ENCODE measurements at regions not wholly inside any gene's neighbourhood (a gene's known extent, or its start where the extent isn't known, plus 50 kb on each side); places are given as distances from the start of the nearest gene placed in this dataset.
A peak's percentile ranks its signal among the peaks of the same experiment; 100 is the strongest.

DNA sequence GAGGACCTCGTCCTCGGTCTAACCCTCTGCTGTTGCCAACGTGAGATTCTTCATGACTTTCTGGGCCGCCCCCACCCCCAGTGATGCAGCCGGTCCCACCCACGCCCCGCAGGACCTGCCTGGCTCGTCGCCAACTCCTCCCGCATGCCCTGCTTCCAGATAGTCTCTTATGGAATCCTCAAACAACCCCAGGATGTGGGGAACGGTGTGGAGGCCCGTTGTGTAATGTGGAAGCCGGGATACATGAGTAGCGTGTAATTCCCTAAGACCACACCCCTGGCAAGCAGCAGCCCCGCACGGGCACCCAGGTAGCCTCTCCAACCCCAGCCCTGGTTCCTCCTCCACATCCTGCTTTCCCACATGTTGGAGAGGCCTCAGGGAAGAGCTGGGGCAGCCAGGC lies 275.9 kb downstream of the C16orf95 start:
- no peaks in the 10 kb centered on the region for H3K9me3 ChIP-seq (ENCODE audit: control insufficient read depth, insufficient read depth, low read length)

GRCh38 chr16:87042551-87043230 lies 274.5 kb downstream of the C16orf95 start:
- no peak for DNase-seq (ENCODE audit: low read depth in 4 of 6, low spot score in 6 of 6)
- peaks cover 20% of the 10 kb centered on the region for H3K4me1 ChIP-seq (ENCODE audit: control insufficient read depth, insufficient read depth, low read length)
- H3K36me3 ChIP-seq (ENCODE audit: control insufficient read depth, insufficient read depth, low read length) = no peaks in the 10 kb centered on the region
- WGBS (ENCODE audit: insufficient coverage) = 76% methylated on average over 20 of the region's 20 CpGs
- no peaks in the 10 kb centered on the region for H3K9me3 ChIP-seq (ENCODE audit: control insufficient read depth, insufficient read depth, low read length)
- peaks cover 11% of the 10 kb centered on the region for H3K27me3 ChIP-seq (ENCODE audit: control insufficient read depth, insufficient read depth, low read length)
- no peak overlapping the region for H3K27ac ChIP-seq (ENCODE audit: low read depth, low read length)
- no peak overlapping the region for H3K4me3 ChIP-seq (ENCODE audit: low read depth, low read length)

More for the DNA sequence above, 275.9 kb downstream of the C16orf95 start:
- H3K27me3 ChIP-seq (ENCODE audit: control insufficient read depth, insufficient read depth, low read length) = peaks cover 11% of the 10 kb centered on the region
- no peaks in the 10 kb centered on the region for H3K36me3 ChIP-seq (ENCODE audit: control insufficient read depth, insufficient read depth, low read length)
- no peak overlapping the region for H3K4me3 ChIP-seq (ENCODE audit: low read depth, low read length)
- H3K27ac ChIP-seq (ENCODE audit: low read depth, low read length) = no peak overlapping the region
- no peak for DNase-seq (ENCODE audit: low read depth in 4 of 6, low spot score in 6 of 6)
- H3K4me1 ChIP-seq (ENCODE audit: control insufficient read depth, insufficient read depth, low read length) = peaks cover 17% of the 10 kb centered on the region
- 71% methylated on average over 11 of the region's 16 CpGs for WGBS (ENCODE audit: insufficient coverage)

DNA sequence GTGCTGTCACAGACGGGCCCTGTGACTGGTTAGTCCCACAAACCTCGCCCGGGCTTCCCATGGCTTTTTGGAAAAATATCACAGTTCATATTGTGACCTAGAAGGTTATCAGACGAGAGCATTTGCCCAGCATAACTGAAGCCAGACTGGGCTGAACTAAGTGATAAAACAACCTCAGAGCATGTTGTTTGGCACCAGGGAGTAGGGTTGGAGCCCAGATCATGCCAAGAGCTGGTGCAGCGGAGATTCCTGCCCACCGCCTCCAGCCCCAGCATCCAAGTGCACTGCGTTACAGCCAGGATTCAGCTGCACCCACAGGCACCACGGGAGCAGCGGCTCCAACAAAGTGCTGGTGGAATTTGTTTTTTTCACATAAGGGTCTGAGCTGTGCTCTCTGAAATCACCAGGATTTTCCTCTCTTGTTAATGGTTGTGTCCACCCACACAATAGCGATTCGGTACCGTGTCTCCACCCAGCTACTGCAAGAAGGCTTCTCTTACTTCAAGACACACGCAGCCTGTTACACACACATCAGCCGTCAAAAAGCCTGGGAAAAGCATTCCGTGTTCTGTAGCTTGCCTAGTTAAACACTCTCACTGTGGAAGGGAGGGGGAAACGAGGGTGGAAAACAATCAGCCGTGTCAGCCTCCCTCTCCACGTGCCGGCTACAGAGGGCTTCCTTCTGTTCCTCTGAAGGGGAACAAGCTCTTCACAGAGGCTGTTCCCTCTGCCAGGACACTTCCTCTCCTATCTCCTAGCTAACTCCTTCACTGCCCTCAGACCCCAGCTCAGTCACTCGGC lies 273.8 kb downstream of the C16orf95 start:
- Histone ChIP-seq H3K9me3 (ENCODE audit: control insufficient read depth, insufficient read depth, low read length) (no peaks in the 10 kb centered on the region), H3K4me3 (ENCODE audit: low read depth, low read length) (no peak overlapping the region), H3K4me1 (ENCODE audit: control insufficient read depth, insufficient read depth, low read length) (peaks cover 20% of the 10 kb centered on the region), H3K27me3 (ENCODE audit: control insufficient read depth, insufficient read depth, low read length) (peaks cover 15% of the 10 kb centered on the region), H3K27ac (ENCODE audit: low read depth, low read length) (no peak overlapping the region), H3K36me3 (ENCODE audit: control insufficient read depth, insufficient read depth, low read length) (no peaks in the 10 kb centered on the region)
- WGBS (ENCODE audit: insufficient coverage) = 31% methylated on average over 16 of the region's 20 CpGs
- DNase-seq (ENCODE audit: low read depth in 4 of 6, low spot score in 6 of 6) = peak in 2 of 6 donors; percentile 73 to 74

DNA sequence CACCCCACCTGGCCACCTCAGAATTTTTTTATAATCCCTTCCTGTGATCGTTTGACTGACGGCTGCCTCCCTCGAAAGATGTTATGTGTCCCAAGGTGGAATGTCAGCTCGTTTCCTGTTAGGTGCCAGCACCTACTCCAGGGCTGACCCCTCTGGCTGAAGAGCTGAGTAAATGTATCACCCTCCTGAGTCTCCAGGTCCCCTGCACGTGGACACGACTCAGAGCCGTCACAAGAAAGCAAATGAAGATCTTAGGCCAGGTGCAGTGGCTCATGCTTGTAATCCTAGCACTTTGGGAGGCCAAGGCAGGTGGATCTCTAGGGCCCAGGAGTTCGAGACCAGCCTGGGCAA lies 273.2 kb downstream of the C16orf95 start:
- H3K36me3 ChIP-seq (ENCODE audit: control insufficient read depth, insufficient read depth, low read length) = no peaks in the 10 kb centered on the region
- H3K27me3 ChIP-seq (ENCODE audit: control insufficient read depth, insufficient read depth, low read length) = peaks cover 18% of the 10 kb centered on the region
- 74% methylated on average over 7 of the region's 8 CpGs for WGBS (ENCODE audit: insufficient coverage)
- H3K9me3 ChIP-seq (ENCODE audit: control insufficient read depth, insufficient read depth, low read length) = no peaks in the 10 kb centered on the region
- peaks cover 20% of the 10 kb centered on the region for H3K4me1 ChIP-seq (ENCODE audit: control insufficient read depth, insufficient read depth, low read length)
- DNase-seq (ENCODE audit: low read depth in 4 of 6, low spot score in 6 of 6) = no peak
- H3K27ac ChIP-seq (ENCODE audit: low read depth, low read length) = no peak overlapping the region
- H3K4me3 ChIP-seq (ENCODE audit: low read depth, low read length) = no peak overlapping the region

DNA sequence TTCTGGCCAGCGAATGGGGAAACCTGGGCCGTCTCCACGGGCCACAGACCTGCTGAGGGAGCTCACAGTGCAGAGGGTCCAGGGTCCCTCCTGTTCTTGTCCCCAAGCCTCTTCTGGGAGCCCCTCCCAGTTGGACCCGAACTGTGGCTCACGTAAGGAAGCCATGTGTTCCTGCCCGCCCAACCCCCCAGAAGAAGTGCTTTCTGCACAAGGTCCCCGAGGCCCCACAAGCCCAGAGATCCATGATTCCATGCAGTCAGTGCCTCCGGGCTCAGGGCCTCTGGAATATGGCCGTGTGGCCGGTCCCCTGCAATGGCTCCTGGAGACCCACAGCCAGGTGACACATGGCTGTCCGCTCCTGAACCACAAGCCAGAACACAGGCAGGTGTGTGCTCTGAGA lies 272.4 kb downstream of the C16orf95 start:
- H3K27me3 ChIP-seq (ENCODE audit: control insufficient read depth, insufficient read depth, low read length) = peaks cover 19% of the 10 kb centered on the region

GRCh38 chr16:87045466-87046216 lies 271.6 kb downstream of the C16orf95 start:
- Histone ChIP-seq H3K36me3 (ENCODE audit: control insufficient read depth, insufficient read depth, low read length) (no peaks in the 10 kb centered on the region), H3K9me3 (ENCODE audit: control insufficient read depth, insufficient read depth, low read length) (no peaks in the 10 kb centered on the region), H3K27ac (ENCODE audit: low read depth, low read length) (no peak overlapping the region), H3K4me1 (ENCODE audit: control insufficient read depth, insufficient read depth, low read length) (peaks cover 20% of the 10 kb centered on the region), H3K27me3 (ENCODE audit: control insufficient read depth, insufficient read depth, low read length) (peaks cover 19% of the 10 kb centered on the region), H3K4me3 (ENCODE audit: low read depth, low read length) (no peak overlapping the region)
- no peak for DNase-seq (ENCODE audit: low read depth in 4 of 6, low spot score in 6 of 6)
- WGBS (ENCODE audit: insufficient coverage) = 85% methylated on average over 24 of the region's 25 CpGs

More for the DNA sequence above, 272.4 kb downstream of the C16orf95 start:
- Histone ChIP-seq H3K4me1 (ENCODE audit: control insufficient read depth, insufficient read depth, low read length) (peaks cover 20% of the 10 kb centered on the region), H3K9me3 (ENCODE audit: control insufficient read depth, insufficient read depth, low read length) (no peaks in the 10 kb centered on the region), H3K4me3 (ENCODE audit: low read depth, low read length) (no peak overlapping the region), H3K36me3 (ENCODE audit: control insufficient read depth, insufficient read depth, low read length) (no peaks in the 10 kb centered on the region), H3K27ac (ENCODE audit: low read depth, low read length) (no peak overlapping the region)
- 92% methylated on average over 11 of the region's 11 CpGs for WGBS (ENCODE audit: insufficient coverage)
- no peak for DNase-seq (ENCODE audit: low read depth in 4 of 6, low spot score in 6 of 6)

DNA sequence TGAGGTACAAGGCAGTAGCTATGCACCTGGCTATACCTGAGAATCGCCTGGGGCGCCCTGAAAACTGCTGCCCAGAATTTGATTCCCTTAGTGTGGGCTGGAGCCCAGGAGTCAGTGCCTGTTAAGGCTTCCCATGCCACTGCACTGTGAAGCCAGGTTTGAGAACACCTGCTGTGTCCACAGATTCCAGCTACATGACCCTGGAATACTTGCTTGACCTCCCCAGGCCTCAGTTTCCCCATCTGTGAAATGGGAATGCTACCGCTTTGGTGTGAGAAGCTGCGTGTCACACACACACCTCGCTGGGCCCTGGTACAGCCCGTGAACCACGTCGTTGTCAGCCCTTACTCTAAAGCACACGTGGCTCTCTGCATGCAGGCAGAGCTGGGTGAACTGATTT lies 271.0 kb downstream of the C16orf95 start:
- Histone ChIP-seq H3K27ac (ENCODE audit: low read depth, low read length) (no peak overlapping the region), H3K4me3 (ENCODE audit: low read depth, low read length) (no peak overlapping the region), H3K36me3 (ENCODE audit: control insufficient read depth, insufficient read depth, low read length) (no peaks in the 10 kb centered on the region), H3K27me3 (ENCODE audit: control insufficient read depth, insufficient read depth, low read length) (peaks cover 16% of the 10 kb centered on the region), H3K9me3 (ENCODE audit: control insufficient read depth, insufficient read depth, low read length) (no peaks in the 10 kb centered on the region), H3K4me1 (ENCODE audit: control insufficient read depth, insufficient read depth, low read length) (peaks cover 20% of the 10 kb centered on the region)
- DNase-seq (ENCODE audit: low read depth in 4 of 6, low spot score in 6 of 6) = no peak
- 93% methylated on average over 9 of the region's 9 CpGs for WGBS (ENCODE audit: insufficient coverage)

DNA sequence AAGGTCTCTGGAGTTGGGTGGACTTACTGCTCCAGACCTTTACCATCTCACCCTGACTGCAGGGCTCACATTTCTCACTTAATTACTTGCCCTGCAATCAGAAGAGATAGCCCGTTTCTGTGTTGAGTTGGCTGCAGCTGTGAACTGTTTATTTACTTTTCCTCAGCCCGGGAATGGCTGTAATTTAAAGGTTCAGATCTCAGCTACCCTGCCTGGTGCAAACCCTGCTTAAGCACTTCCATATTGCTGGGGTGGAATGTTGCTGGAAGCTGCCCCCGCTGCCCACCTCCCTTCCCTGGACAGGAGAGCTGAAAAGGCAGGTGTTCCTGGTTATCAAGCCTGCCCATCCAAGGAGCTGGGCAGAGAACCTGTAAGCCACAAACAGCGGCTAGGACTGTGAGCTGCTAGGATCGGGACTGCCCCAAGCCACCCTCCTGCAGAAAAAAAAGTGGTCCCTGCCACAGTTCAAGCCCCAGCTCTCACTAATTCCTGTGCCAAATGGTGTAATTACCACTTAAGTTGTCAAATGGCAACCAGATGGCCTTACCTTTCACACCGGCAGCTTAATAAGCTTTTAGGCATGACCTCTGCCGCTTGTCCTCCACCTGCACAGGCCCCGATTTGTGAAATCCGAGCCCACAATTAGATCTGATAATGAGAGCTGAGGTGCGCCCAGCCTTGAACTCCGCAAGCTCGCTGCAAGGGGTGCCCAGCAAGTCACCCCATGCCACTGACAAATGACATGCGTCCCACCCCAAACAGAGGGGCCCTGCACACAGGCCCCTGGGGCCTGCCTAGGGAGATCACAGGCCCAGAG lies 269.8 kb downstream of the C16orf95 start:
- Histone ChIP-seq H3K36me3 (ENCODE audit: control insufficient read depth, insufficient read depth, low read length) (no peaks in the 10 kb centered on the region), H3K4me1 (ENCODE audit: control insufficient read depth, insufficient read depth, low read length) (peaks cover 23% of the 10 kb centered on the region), H3K4me3 (ENCODE audit: low read depth, low read length) (no peak overlapping the region), H3K27ac (ENCODE audit: low read depth, low read length) (no peak overlapping the region), H3K9me3 (ENCODE audit: control insufficient read depth, insufficient read depth, low read length) (no peaks in the 10 kb centered on the region), H3K27me3 (ENCODE audit: control insufficient read depth, insufficient read depth, low read length) (peaks cover 17% of the 10 kb centered on the region)
- WGBS (ENCODE audit: insufficient coverage) = 57% methylated on average over 11 of the region's 13 CpGs
- no peak for DNase-seq (ENCODE audit: low read depth in 4 of 6, low spot score in 6 of 6)

DNA sequence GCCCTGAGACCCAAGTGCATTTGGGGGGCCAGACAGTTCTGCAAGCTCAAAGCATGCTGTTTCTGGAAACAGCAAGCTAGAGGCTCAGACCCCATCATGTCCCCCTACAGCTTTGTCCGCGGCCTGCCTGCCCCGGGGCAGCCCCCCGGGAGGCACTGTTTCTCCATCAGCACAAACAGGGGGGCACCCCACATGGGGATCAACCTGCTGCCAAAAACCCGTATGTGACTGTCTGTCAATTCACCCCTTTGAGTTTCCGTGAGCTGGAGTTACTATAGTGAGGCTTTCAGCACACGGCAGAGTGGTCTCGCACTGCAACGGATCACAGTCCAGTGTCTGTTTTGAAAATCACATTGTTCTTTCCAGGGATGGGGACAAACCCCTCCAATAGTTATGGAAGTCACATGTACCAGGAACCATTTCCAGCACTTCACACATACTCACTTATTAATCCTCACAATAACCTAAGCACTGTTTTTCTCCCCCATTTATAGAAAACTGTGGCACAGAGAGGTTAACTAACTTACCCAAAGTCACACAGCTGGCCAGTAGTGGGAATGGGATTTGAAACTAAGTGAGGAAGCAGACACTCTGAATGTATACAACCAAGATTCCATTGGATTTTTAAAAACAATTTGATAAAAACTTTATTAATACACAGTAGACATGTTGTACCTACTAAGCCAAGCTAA lies 269.0 kb downstream of the C16orf95 start:
- H3K36me3 ChIP-seq (ENCODE audit: control insufficient read depth, insufficient read depth, low read length) = no peaks in the 10 kb centered on the region
- peaks cover 19% of the 10 kb centered on the region for H3K27me3 ChIP-seq (ENCODE audit: control insufficient read depth, insufficient read depth, low read length)
- peaks cover 19% of the 10 kb centered on the region for H3K4me1 ChIP-seq (ENCODE audit: control insufficient read depth, insufficient read depth, low read length)
- no peak for DNase-seq (ENCODE audit: low read depth in 4 of 6, low spot score in 6 of 6)
- no peaks in the 10 kb centered on the region for H3K9me3 ChIP-seq (ENCODE audit: control insufficient read depth, insufficient read depth, low read length)
- 49% methylated on average over 9 of the region's 9 CpGs for WGBS (ENCODE audit: insufficient coverage)
- no peak overlapping the region for H3K27ac ChIP-seq (ENCODE audit: low read depth, low read length)
- H3K4me3 ChIP-seq (ENCODE audit: low read depth, low read length) = no peak overlapping the region
